OCI-LY7 (cell line): ENCODE measurements at regions not wholly inside any gene's neighbourhood (a gene's known extent, or its start where the extent isn't known, plus 50 kb on each side); places are given as distances from the start of the nearest gene placed in this dataset.

Experiments used
- BruUV-seq: library from RNA; stranded (reverse); fragments of 400-500 nt; replicated peaks from 2 replicates; lab custom pipeline; 2021; lab: Mats Ljungman, UMichigan
- CTCF ChIA-PET: fragments of 300-600 bp; sonication (Branson Sonifier 250); formaldehyde crosslinking; loops from one replicate; lab custom pipeline; 2022; ENCODE audit warnings: antibody characterized with exemption; ENCODE audit not compliant: unreplicated experiment; lab: Charles Lee
- POLR2A ChIA-PET: fragments of 300-600 bp; sonication (Branson Sonifier 250); formaldehyde crosslinking; loops from one replicate; lab custom pipeline; 2022; ENCODE audit warnings: antibody characterized with exemption; lab: Charles Lee
- DNase-seq: peaks from one replicate; pipeline ENCODE4 v3.0.0-alpha.2; 2015; ENCODE audit warnings: low spot score
- H2AFZ ChIP-seq: fragments of 200-600 bp; sonication (generic), shearing (Covaris generic); 2 replicates; pipeline ENCODE4 v1.6.1; 2014; ENCODE audit warnings: mild to moderate bottlenecking, antibody characterized with exemption, low read length, moderate library complexity
- H3K27ac ChIP-seq: fragments of 200-600 bp; sonication (generic); 2 replicates; pipeline ENCODE4 v1.5.1; 2014; ENCODE audit warnings: mixed run types, low read depth, mild to moderate bottlenecking, moderate library complexity, low read length, inconsistent platforms; ENCODE audit not compliant: poor library complexity, severe bottlenecking
- H3K36me3 ChIP-seq: fragments of 200-600 bp; sonication (generic); 2 replicates; pipeline ENCODE4 v1.6.1; 2014; ENCODE audit warnings: mild to moderate bottlenecking, antibody characterized with exemption, low read length, moderate library complexity, mixed read lengths; ENCODE audit not compliant: insufficient read depth
- H3K4me1 ChIP-seq: fragments of 200-600 bp; sonication (generic); 2 replicates; pipeline ENCODE4 v1.5.1; 2014; ENCODE audit warnings: mild to moderate bottlenecking, low read length; ENCODE audit not compliant: insufficient read depth, poor library complexity, severe bottlenecking
- H3K4me2 ChIP-seq: fragments of 200-600 bp; sonication (generic); 2 replicates; pipeline ENCODE4 v1.6.1; 2014; ENCODE audit warnings: mild to moderate bottlenecking, low read length
- H3K4me3 ChIP-seq: fragments of 200-600 bp; sonication (generic); 2 replicates; pipeline ENCODE4 v1.5.1; 2014; ENCODE audit warnings: mild to moderate bottlenecking, low read depth, low read length; ENCODE audit not compliant: poor library complexity, severe bottlenecking
- H3K79me2 ChIP-seq: fragments of 200-600 bp; sonication (generic); 2 replicates; pipeline ENCODE4 v1.6.1; 2016; ENCODE audit warnings: low read depth, mild to moderate bottlenecking, low read length, moderate library complexity, mixed read lengths; ENCODE audit not compliant: insufficient read depth
- H3K9me2 ChIP-seq: fragments of 200-600 bp; sonication (generic); 2 replicates; pipeline ENCODE4 v1.6.1; 2016; ENCODE audit warnings: mild to moderate bottlenecking, low read length, mixed read lengths; ENCODE audit not compliant: insufficient read depth
- H3K9me3 ChIP-seq: fragments of 200-600 bp; sonication (generic); 2 replicates; pipeline ENCODE4 v1.6.1; 2014; ENCODE audit warnings: mild to moderate bottlenecking, mixed run types, low read length, mixed read lengths
- H4K20me1 ChIP-seq: fragments of 200-600 bp; sonication (generic); 2 replicates; pipeline ENCODE4 v1.6.1; 2014; ENCODE audit warnings: mild to moderate bottlenecking, antibody characterized with exemption, low read length, moderate library complexity, mixed read lengths; ENCODE audit not compliant: insufficient read depth
- EZH2phosphoT487 ChIP-seq: fragments of 200-600 bp; sonication (generic); IDR thresholded peaks from 2 replicates; pipeline ENCODE4 v1.6.1; 2018; ENCODE audit warnings: low read depth, borderline replicate concordance, mild to moderate bottlenecking, mixed run types, antibody characterized with exemption, low read length, moderate library complexity, mixed read lengths
- intact Hi-C: fragments of 100-400 bp; cut with micrococcal nuclease; formaldehyde crosslinking; loops from one replicate; pipeline ENCODE4 v1.10.0; 2022; ENCODE audit not compliant: unreplicated experiment
- TF ChIP-seq, protein P1 (sequence below): fragments of 200-600 bp; sonication (generic); conservative IDR thresholded peaks from 2 replicates; pipeline ENCODE4 v1.5.1; 2014; ENCODE audit warnings: mild to moderate bottlenecking, antibody characterized with exemption, low read length, moderate library complexity, mixed read lengths

DNA sequence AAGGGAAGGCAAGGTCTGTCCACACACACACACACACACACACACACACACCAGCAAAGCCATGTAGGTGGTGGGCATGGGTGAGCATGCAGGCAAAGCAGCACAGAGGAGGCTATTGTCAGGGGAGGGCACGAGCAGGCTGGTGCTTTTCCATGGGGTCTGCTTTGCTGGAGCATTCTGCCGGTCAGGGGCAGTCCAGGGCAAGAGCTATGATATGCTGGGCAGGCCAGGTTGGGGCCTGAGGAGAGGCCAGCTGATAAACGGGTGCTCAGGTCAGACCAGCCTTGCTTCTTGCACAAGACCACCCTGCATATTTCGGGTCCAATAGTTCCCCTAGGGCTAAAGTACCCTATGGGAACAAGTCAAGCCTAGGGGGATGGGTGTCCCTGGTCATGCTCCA lies 253.9 kb upstream of the DMAC1 start:
- no peaks in the 10 kb centered on the region for H3K9me3 ChIP-seq
- no peak overlapping the region for H3K27ac ChIP-seq
- H3K4me3 ChIP-seq: no peak overlapping the region
- H4K20me1 ChIP-seq: no peaks in the 10 kb centered on the region
- ChIA-PET POLR2A (no interaction called here), CTCF (no interaction called here)
- H3K9me2 ChIP-seq: no peaks in the 10 kb centered on the region
- H3K36me3 ChIP-seq: no peaks in the 10 kb centered on the region
- intact Hi-C loops: no loop called here
- no TSS peak for BruUV-seq
- no peak for TF ChIP-seq EZH2phosphoT487
- TF ChIP-seq, protein P1, sequence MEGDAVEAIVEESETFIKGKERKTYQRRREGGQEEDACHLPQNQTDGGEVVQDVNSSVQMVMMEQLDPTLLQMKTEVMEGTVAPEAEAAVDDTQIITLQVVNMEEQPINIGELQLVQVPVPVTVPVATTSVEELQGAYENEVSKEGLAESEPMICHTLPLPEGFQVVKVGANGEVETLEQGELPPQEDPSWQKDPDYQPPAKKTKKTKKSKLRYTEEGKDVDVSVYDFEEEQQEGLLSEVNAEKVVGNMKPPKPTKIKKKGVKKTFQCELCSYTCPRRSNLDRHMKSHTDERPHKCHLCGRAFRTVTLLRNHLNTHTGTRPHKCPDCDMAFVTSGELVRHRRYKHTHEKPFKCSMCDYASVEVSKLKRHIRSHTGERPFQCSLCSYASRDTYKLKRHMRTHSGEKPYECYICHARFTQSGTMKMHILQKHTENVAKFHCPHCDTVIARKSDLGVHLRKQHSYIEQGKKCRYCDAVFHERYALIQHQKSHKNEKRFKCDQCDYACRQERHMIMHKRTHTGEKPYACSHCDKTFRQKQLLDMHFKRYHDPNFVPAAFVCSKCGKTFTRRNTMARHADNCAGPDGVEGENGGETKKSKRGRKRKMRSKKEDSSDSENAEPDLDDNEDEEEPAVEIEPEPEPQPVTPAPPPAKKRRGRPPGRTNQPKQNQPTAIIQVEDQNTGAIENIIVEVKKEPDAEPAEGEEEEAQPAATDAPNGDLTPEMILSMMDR: no peak
- no peaks in the 10 kb centered on the region for H3K79me2 ChIP-seq
- DNase-seq: no peak
- H3K4me2 ChIP-seq: no peak overlapping the region
- H2AFZ ChIP-seq: no peak overlapping the region
- H3K4me1 ChIP-seq: peaks cover 16% of the 10 kb centered on the region

GRCh38 chr9:8052991-8053390 lies 253.4 kb upstream of the DMAC1 start:
- POLR2A ChIA-PET: no interaction called here
- intact Hi-C loops: no loop called here
- Histone ChIP-seq H3K9me3 (no peaks in the 10 kb centered on the region), H3K27ac (no peak overlapping the region), H3K79me2 (no peaks in the 10 kb centered on the region), H2AFZ (no peak overlapping the region), H4K20me1 (no peaks in the 10 kb centered on the region), H3K36me3 (no peaks in the 10 kb centered on the region), H3K4me2 (no peak overlapping the region), H3K4me3 (no peak overlapping the region), H3K4me1 (peaks cover 16% of the 10 kb centered on the region), H3K9me2 (no peaks in the 10 kb centered on the region)
- TF ChIP-seq, protein P1: no peak
- TF ChIP-seq EZH2phosphoT487: no peak
- no TSS peak for BruUV-seq
- no peak for DNase-seq
- CTCF ChIA-PET: no interaction called here

GRCh38 chr9:8037745-8038144 lies 238.2 kb upstream of the DMAC1 start:
- intact Hi-C loops: no loop called here
- peaks cover 4% of the 10 kb centered on the region for H3K4me1 ChIP-seq
- no peaks in the 10 kb centered on the region for H3K9me2 ChIP-seq
- H3K27ac ChIP-seq: no peak overlapping the region
- H3K4me3 ChIP-seq: no peak overlapping the region
- DNase-seq: no peak
- H3K79me2 ChIP-seq: no peaks in the 10 kb centered on the region
- TF ChIP-seq, protein P1: no peak
- no peak for TF ChIP-seq EZH2phosphoT487
- BruUV-seq: no TSS peak
- no peaks in the 10 kb centered on the region for H4K20me1 ChIP-seq
- H3K36me3 ChIP-seq: no peaks in the 10 kb centered on the region
- ChIA-PET CTCF (no interaction called here), POLR2A (no interaction called here)
- H3K9me3 ChIP-seq: peaks cover 22% of the 10 kb centered on the region; the same call in 1 of the 2 replicates
- H2AFZ ChIP-seq: no peak overlapping the region
- H3K4me2 ChIP-seq: no peak overlapping the region
